Immature natural killer cell (primary cell): ENCODE measurements at regions not wholly inside any gene's neighbourhood (a gene's known extent, or its start where the extent isn't known, plus 50 kb on each side); places are given as distances from the start of the nearest gene placed in this dataset.

Source experiments
- DNase-seq, 3 donors: peaks; one replicate each; pipeline ENCODE4 v3.0.0; 2022; ENCODE audit warnings: mixed read lengths in 1 of 3
- H3K27ac Mint-ChIP-seq, 6 donors: one replicate each; pipeline ENCODE4 v1.8.0; 2020; ENCODE audit warnings: mixed read lengths in 6 of 6, mild to moderate bottlenecking in 5 of 6, inconsistent platforms in 4 of 6, moderate library complexity in 3 of 6
- H3K27me3 Mint-ChIP-seq, 3 donors: one replicate each; pipeline ENCODE4 v1.8.0; 2020 to 2021; ENCODE audit warnings: low read depth in 3 of 3, mild to moderate bottlenecking in 3 of 3, mixed read lengths in 3 of 3, moderate library complexity in 3 of 3, inconsistent platforms in 1 of 3
- H3K36me3 Mint-ChIP-seq, 3 donors: one replicate each; pipeline ENCODE4 v1.8.0; 2020; ENCODE audit warnings: mixed read lengths in 3 of 3, inconsistent platforms in 2 of 3, mild to moderate bottlenecking in 2 of 3
- H3K4me1 Mint-ChIP-seq, 2 donors: one replicate each; pipeline ENCODE4 v1.8.0; 2020; ENCODE audit warnings: inconsistent platforms in 2 of 2, mild to moderate bottlenecking in 2 of 2, mixed read lengths in 2 of 2, moderate library complexity in 1 of 2
- H3K4me3 Mint-ChIP-seq, 5 donors: one replicate each; pipeline ENCODE4 v1.8.0; 2020; ENCODE audit warnings: mild to moderate bottlenecking in 5 of 5, mixed read lengths in 5 of 5, inconsistent platforms in 3 of 5, moderate library complexity in 3 of 5
- H3K9me3 Mint-ChIP-seq, 6 donors: one replicate each; pipeline ENCODE4 v1.8.0; 2020; ENCODE audit warnings: mild to moderate bottlenecking in 6 of 6, mixed read lengths in 6 of 6, inconsistent platforms in 4 of 6, moderate library complexity in 3 of 6

GRCh38 chr2:107013884-107014283 is 127.9 kb upstream of the ST6GAL2 start:
- Mint-ChIP-seq H3K27ac (no peak overlapping the region), H3K4me3 (no peak overlapping the region), H3K9me3 (peaks cover 4 to 19% (median 7%) of the 10 kb centered on the region in 6 donors), H3K27me3 (peaks cover 0 to 1% (median 0%) of the 10 kb centered on the region in 3 donors), H3K36me3 (no peaks in the 10 kb centered on the region), H3K4me1 (no peaks in the 10 kb centered on the region)
- no peak for DNase-seq

- no peaks in the 10 kb centered on the region for H3K27me3 Mint-ChIP-seq
- H3K4me3 Mint-ChIP-seq, result no peak overlapping the region
- H3K9me3 Mint-ChIP-seq, result peaks cover 0 to 29% (median 6%) of the 10 kb centered on the region in 6 donors
- no peak for DNase-seq
- H3K27ac Mint-ChIP-seq, result no peak overlapping the region
- H3K4me1 Mint-ChIP-seq, result no peaks in the 10 kb centered on the region
- no peaks in the 10 kb centered on the region for H3K36me3 Mint-ChIP-seq
These were observed 132.4 kb upstream of the ST6GAL2 start for GRCh38 chr2:107018366-107018765.

- no peak overlapping the region for H3K4me3 Mint-ChIP-seq
- H3K27ac Mint-ChIP-seq, result no peak overlapping the region
- peaks cover 0 to 3% (median 0%) of the 10 kb centered on the region in 3 donors for H3K27me3 Mint-ChIP-seq
- H3K36me3 Mint-ChIP-seq, result no peaks in the 10 kb centered on the region
- H3K4me1 Mint-ChIP-seq, result no peaks in the 10 kb centered on the region
- DNase-seq, result no peak
- peaks cover 0 to 36% (median 6%) of the 10 kb centered on the region in 6 donors for H3K9me3 Mint-ChIP-seq
These were observed 134.4 kb upstream of the ST6GAL2 start for GRCh38 chr2:107020392-107020791.

- H3K9me3 Mint-ChIP-seq, result peaks cover 4 to 37% (median 7%) of the 10 kb centered on the region in 6 donors
- H3K27me3 Mint-ChIP-seq, result peaks cover 0 to 3% (median 2%) of the 10 kb centered on the region in 3 donors
- H3K4me1 Mint-ChIP-seq, result no peaks in the 10 kb centered on the region
These were observed 138.3 kb upstream of the ST6GAL2 start for GRCh38 chr2:107024269-107024668.

GRCh38 chr2:107025291-107025857 is 139.4 kb upstream of the ST6GAL2 start:
- H3K27ac Mint-ChIP-seq, result no peak overlapping the region
- peaks cover 4 to 31% (median 7%) of the 10 kb centered on the region in 6 donors for H3K9me3 Mint-ChIP-seq
- no peak for DNase-seq
- no peak overlapping the region for H3K4me3 Mint-ChIP-seq
- peaks cover 0 to 3% (median 0%) of the 10 kb centered on the region in 3 donors for H3K36me3 Mint-ChIP-seq
- H3K4me1 Mint-ChIP-seq, result no peaks in the 10 kb centered on the region
- H3K27me3 Mint-ChIP-seq, result peaks cover 0 to 3% (median 2%) of the 10 kb centered on the region in 3 donors

More at GRCh38 chr2:107024269-107024668, 138.3 kb upstream of the ST6GAL2 start:
- DNase-seq, result no peak
- Mint-ChIP-seq H3K36me3 (peaks cover 0 to 3% (median 0%) of the 10 kb centered on the region in 3 donors), H3K27ac (no peak overlapping the region), H3K4me3 (no peak overlapping the region)

GRCh38 chr2:107025869-107026380 is 140.0 kb upstream of the ST6GAL2 start:
- H3K4me1 Mint-ChIP-seq, result no peaks in the 10 kb centered on the region
- no peak for DNase-seq
- H3K27ac Mint-ChIP-seq, result no peak overlapping the region
- peaks cover 0 to 3% (median 2%) of the 10 kb centered on the region in 3 donors for H3K27me3 Mint-ChIP-seq
- H3K36me3 Mint-ChIP-seq, result peaks cover 0 to 3% (median 0%) of the 10 kb centered on the region in 3 donors
- H3K9me3 Mint-ChIP-seq, result peaks cover 4 to 31% (median 8%) of the 10 kb centered on the region in 6 donors
- H3K4me3 Mint-ChIP-seq, result no peak overlapping the region

- H3K9me3 Mint-ChIP-seq, result peaks cover 4 to 36% (median 8%) of the 10 kb centered on the region in 6 donors
- H3K27me3 Mint-ChIP-seq, result peaks cover 0 to 3% (median 2%) of the 10 kb centered on the region in 3 donors
- no peak overlapping the region for H3K27ac Mint-ChIP-seq
- H3K4me3 Mint-ChIP-seq, result no peak overlapping the region
- no peak for DNase-seq
- no peaks in the 10 kb centered on the region for H3K4me1 Mint-ChIP-seq
- H3K36me3 Mint-ChIP-seq, result peaks cover 0 to 3% (median 0%) of the 10 kb centered on the region in 3 donors
These were observed 141.2 kb upstream of the ST6GAL2 start for GRCh38 chr2:107027205-107027604.

- Mint-ChIP-seq H3K27ac (no peak overlapping the region), H3K4me1 (no peaks in the 10 kb centered on the region), H3K36me3 (peaks cover 0 to 3% (median 0%) of the 10 kb centered on the region in 3 donors), H3K4me3 (no peak overlapping the region), H3K9me3 (peaks cover 4 to 36% (median 8%) of the 10 kb centered on the region in 6 donors), H3K27me3 (peaks cover 0 to 3% (median 2%) of the 10 kb centered on the region in 3 donors)
- DNase-seq, result no peak
These were observed 141.8 kb upstream of the ST6GAL2 start for GRCh38 chr2:107027810-107028209.

GRCh38 chr2:107028661-107029060 is 142.7 kb upstream of the ST6GAL2 start:
- H3K4me3 Mint-ChIP-seq, result no peak overlapping the region
- DNase-seq, result no peak
- no peak overlapping the region for H3K27ac Mint-ChIP-seq
- H3K27me3 Mint-ChIP-seq, result peaks cover 0 to 3% (median 2%) of the 10 kb centered on the region in 3 donors
- H3K9me3 Mint-ChIP-seq, result peaks cover 4 to 31% (median 8%) of the 10 kb centered on the region in 6 donors
- H3K4me1 Mint-ChIP-seq, result no peaks in the 10 kb centered on the region
- H3K36me3 Mint-ChIP-seq, result peaks cover 0 to 3% (median 0%) of the 10 kb centered on the region in 3 donors

- H3K4me1 Mint-ChIP-seq, result no peaks in the 10 kb centered on the region
These were observed 150.3 kb upstream of the ST6GAL2 start for GRCh38 chr2:107036293-107036692.

GRCh38 chr2:107062173-107062572 is 176.2 kb upstream of the ST6GAL2 start:
- Mint-ChIP-seq H3K27me3 (peaks cover 0 to 2% (median 0%) of the 10 kb centered on the region in 3 donors), H3K4me3 (no peak overlapping the region), H3K36me3 (no peaks in the 10 kb centered on the region), H3K27ac (no peak overlapping the region), H3K4me1 (no peaks in the 10 kb centered on the region), H3K9me3 (peaks cover 0 to 26% (median 8%) of the 10 kb centered on the region in 6 donors)
- no peak for DNase-seq

More at GRCh38 chr2:107036293-107036692, 150.3 kb upstream of the ST6GAL2 start:
- Mint-ChIP-seq H3K27me3 (peaks cover 0 to 2% (median 0%) of the 10 kb centered on the region in 3 donors), H3K4me3 (no peak overlapping the region), H3K9me3 (peaks cover 6 to 45% (median 28%) of the 10 kb centered on the region in 6 donors), H3K27ac (no peak overlapping the region), H3K36me3 (no peaks in the 10 kb centered on the region)
- DNase-seq, result no peak

- H3K36me3 Mint-ChIP-seq, result no peaks in the 10 kb centered on the region
- no peak overlapping the region for H3K4me3 Mint-ChIP-seq
- DNase-seq, result no peak
- H3K27me3 Mint-ChIP-seq, result peaks cover 0 to 2% (median 0%) of the 10 kb centered on the region in 3 donors
- H3K4me1 Mint-ChIP-seq, result no peaks in the 10 kb centered on the region
- peaks cover 0 to 26% (median 8%) of the 10 kb centered on the region in 6 donors for H3K9me3 Mint-ChIP-seq
- no peak overlapping the region for H3K27ac Mint-ChIP-seq
These were observed 176.7 kb upstream of the ST6GAL2 start for GRCh38 chr2:107062599-107063220.

GRCh38 chr2:107063228-107063627 is 177.3 kb upstream of the ST6GAL2 start:
- H3K4me3 Mint-ChIP-seq, result no peak overlapping the region
- H3K36me3 Mint-ChIP-seq, result no peaks in the 10 kb centered on the region

GRCh38 chr2:107064750-107065149 is 178.8 kb upstream of the ST6GAL2 start:
- Mint-ChIP-seq H3K4me1 (no peaks in the 10 kb centered on the region), H3K36me3 (no peaks in the 10 kb centered on the region), H3K27me3 (peaks cover 0 to 2% (median 0%) of the 10 kb centered on the region in 3 donors), H3K4me3 (no peak overlapping the region), H3K9me3 (peaks cover 0 to 23% (median 9%) of the 10 kb centered on the region in 6 donors), H3K27ac (no peak overlapping the region)
- DNase-seq, result no peak

More at GRCh38 chr2:107063228-107063627, 177.3 kb upstream of the ST6GAL2 start:
- no peak for DNase-seq
- H3K27ac Mint-ChIP-seq, result no peak overlapping the region
- peaks cover 0 to 2% (median 0%) of the 10 kb centered on the region in 3 donors for H3K27me3 Mint-ChIP-seq
- H3K4me1 Mint-ChIP-seq, result no peaks in the 10 kb centered on the region
- peaks cover 0 to 30% (median 8%) of the 10 kb centered on the region in 6 donors for H3K9me3 Mint-ChIP-seq
